Suprapubic skin (tissue), 4 donors: ENCODE measurements at regions not wholly inside any gene's neighbourhood (a gene's known extent, or its start where the extent isn't known, plus 50 kb on each side); places are given as distances from the start of the nearest gene placed in this dataset.

Source experiments
- DNase-seq, 2 donors: peaks; one replicate each; pipeline ENCODE4 v3.0.0-alpha.2; 2019; ENCODE audit warnings: low spot score in 2 of 2
- H3K27ac ChIP-seq: fragments of 200-600 bp; sonication (generic); one replicate; pipeline ENCODE4 v1.5.1; 2019
- H3K27me3 ChIP-seq: fragments of 200-600 bp; sonication (generic); one replicate; pipeline ENCODE4 v1.5.1; 2019
- H3K36me3 ChIP-seq: fragments of 200-600 bp; sonication (generic); one replicate; pipeline ENCODE4 v1.5.1; 2019
- H3K4me1 ChIP-seq: fragments of 200-600 bp; sonication (generic); one replicate; pipeline ENCODE4 v1.5.1; 2019
- H3K4me3 ChIP-seq: fragments of 200-600 bp; sonication (generic); one replicate; pipeline ENCODE4 v1.5.1; 2019; ENCODE audit warnings: mild to moderate bottlenecking
- H3K9me3 ChIP-seq: fragments of 200-600 bp; sonication (generic); one replicate; pipeline ENCODE4 v1.5.1; 2019
- CTCF ChIP-seq, 2 donors: fragments of 200-600 bp in 1 of 2; fragments of 450-650 bp in 1 of 2; sonication (generic) in 1 of 2; IDR thresholded peaks; one replicate each; pipeline ENCODE4 v1.5.1; 2016 to 2019; ENCODE audit warnings: antibody characterized with exemption in 2 of 2, mild to moderate bottlenecking in 1 of 2, moderate library complexity in 1 of 2
- EP300 ChIP-seq: sonication (generic); formaldehyde crosslinking; IDR thresholded peaks from one replicate; pipeline ENCODE4 v1.6.1; 2017; ENCODE audit warnings: antibody characterized with exemption
- POLR2A ChIP-seq, 2 donors: fragments of 450-650 bp; IDR thresholded peaks; one replicate each; pipeline ENCODE4 v1.6.1; 2017; ENCODE audit warnings: antibody characterized with exemption in 2 of 2, mild to moderate bottlenecking in 2 of 2, moderate library complexity in 2 of 2
- POLR2AphosphoS5 ChIP-seq, 3 donors: sonication (generic); formaldehyde crosslinking; IDR thresholded peaks; one replicate each; pipeline ENCODE4 v1.6.1; 2017; ENCODE audit warnings: antibody characterized with exemption in 3 of 3
- WGBS: methylation state at CpG from one replicate; pipeline ENCODE4 v1.1.5; 2018; 5-methylcytosine and 5-hydroxymethylcytosine counted together

- Histone ChIP-seq H3K4me1 (peaks cover 9% of the 10 kb centered on the region), H3K9me3 (no peaks in the 10 kb centered on the region), H3K36me3 (no peaks in the 10 kb centered on the region), H3K4me3 (no peak overlapping the region), H3K27ac (no peak overlapping the region), H3K27me3 (peaks cover 83% of the 10 kb centered on the region)
- no peak for DNase-seq
- WGBS, result 96% methylated on average over 7 of the region's 9 CpGs
- TF ChIP-seq CTCF (IDR thresholded peaks at IDR 0.05) (no peak), EP300 (no peak), POLR2AphosphoS5 (IDR thresholded peaks at IDR 0.05) (no peak), POLR2A (IDR thresholded peaks at IDR 0.05) (no peak)
Measured at GRCh38 chr4:3866813-3867129, 100.6 kb downstream of the ADRA2C start.

GRCh38 chr4:3867403-3868100, 101.4 kb downstream of the ADRA2C start:
- peaks cover 86% of the 10 kb centered on the region for H3K27me3 ChIP-seq
- 96% methylated on average over 11 of the region's 16 CpGs for WGBS
- DNase-seq, result peak in 1 of 2 donors; percentile 58

GRCh38 chr4:3868211-3869173, 102.3 kb downstream of the ADRA2C start:
- Histone ChIP-seq H3K27me3 (peaks cover 86% of the 10 kb centered on the region), H3K4me3 (no peak overlapping the region), H3K27ac (no peak overlapping the region), H3K4me1 (peaks cover 9% of the 10 kb centered on the region), H3K36me3 (no peaks in the 10 kb centered on the region), H3K9me3 (no peaks in the 10 kb centered on the region)
- no peak for TF ChIP-seq EP300
- TF ChIP-seq POLR2AphosphoS5 (IDR thresholded peaks at IDR 0.05), result no peak
- DNase-seq, result peak; percentile 53 to 76
- WGBS, result 82% methylated on average over 15 of the region's 22 CpGs

More at GRCh38 chr4:3867403-3868100, 101.4 kb downstream of the ADRA2C start:
- H3K4me3 ChIP-seq, result no peak overlapping the region
- H3K27ac ChIP-seq, result no peak overlapping the region
- H3K36me3 ChIP-seq, result no peaks in the 10 kb centered on the region
- peaks cover 12% of the 10 kb centered on the region for H3K4me1 ChIP-seq
- no peaks in the 10 kb centered on the region for H3K9me3 ChIP-seq
- TF ChIP-seq CTCF (IDR thresholded peaks at IDR 0.05), result no peak
- no peak for TF ChIP-seq POLR2AphosphoS5 (IDR thresholded peaks at IDR 0.05)
- TF ChIP-seq EP300, result no peak
- no peak for TF ChIP-seq POLR2A (IDR thresholded peaks at IDR 0.05)

GRCh38 chr4:3869174-3869572, 103.0 kb downstream of the ADRA2C start:
- peaks cover 86% of the 10 kb centered on the region for H3K27me3 ChIP-seq
- TF ChIP-seq EP300 (no peak), POLR2AphosphoS5 (IDR thresholded peaks at IDR 0.05) (no peak)
- 60% methylated on average over 1 of the region's 7 CpGs for WGBS
- no peaks in the 10 kb centered on the region for H3K36me3 ChIP-seq
- peak; percentile 31 to 67 for DNase-seq
- no peaks in the 10 kb centered on the region for H3K9me3 ChIP-seq
- H3K4me1 ChIP-seq, result peaks cover 9% of the 10 kb centered on the region
- no peak overlapping the region for H3K27ac ChIP-seq
- no peak overlapping the region for H3K4me3 ChIP-seq

- 54% methylated on average over 7 of the region's 22 CpGs for WGBS
- peak; percentile 50 to 70 for DNase-seq
- H3K4me3 ChIP-seq, result no peak overlapping the region
- no peak overlapping the region for H3K27ac ChIP-seq
- peaks cover 9% of the 10 kb centered on the region for H3K4me1 ChIP-seq
- no peak for TF ChIP-seq POLR2AphosphoS5 (IDR thresholded peaks at IDR 0.05)
- TF ChIP-seq POLR2A (IDR thresholded peaks at IDR 0.05), result no peak
- TF ChIP-seq EP300, result no peak
- TF ChIP-seq CTCF (IDR thresholded peaks at IDR 0.05), result no peak
- no peaks in the 10 kb centered on the region for H3K9me3 ChIP-seq
- H3K36me3 ChIP-seq, result no peaks in the 10 kb centered on the region
- H3K27me3 ChIP-seq, result peaks cover 86% of the 10 kb centered on the region
Measured at GRCh38 chr4:3869661-3870566, 103.7 kb downstream of the ADRA2C start.
